IMR-90 (cell line): ENCODE measurements at regions not wholly inside any gene's neighbourhood (a gene's known extent, or its start where the extent isn't known, plus 50 kb on each side); places are given as distances from the start of the nearest gene placed in this dataset.

Experiments used
- ATAC-seq: fragments of 200-7000 bp; cut with Tn5 transposase; 2 replicates; pipeline ENCODE4 v1.9.1; 2020; ENCODE audit warnings: low read depth, mild to moderate bottlenecking, moderate library complexity
- BruUV-seq: library from RNA; stranded (reverse); fragments of 400-500 nt; replicated peaks from 2 replicates; lab custom pipeline; 2021; lab: Mats Ljungman, UMichigan
- CTCF ChIA-PET: fragments of 300-600 bp; formaldehyde crosslinking; extraction: SDS; loops from one replicate; lab custom pipeline; 2021; ENCODE audit warnings: antibody characterized with exemption; lab: Yijun Ruan, JAX
- POLR2A ChIA-PET: fragments of 300-600 bp; sonication (Branson Sonifier 250); formaldehyde crosslinking; loops from one replicate; lab custom pipeline; 2022; ENCODE audit warnings: antibody characterized with exemption; ENCODE audit not compliant: unreplicated experiment; lab: Charles Lee
- DNase-seq: peaks from one replicate; pipeline ENCODE4 v3.0.0; 2013
- H2AFZ ChIP-seq: replicated peaks from 2 replicates; pipeline ENCODE3; 2013; ENCODE audit warnings: low read length, mild to moderate bottlenecking; ENCODE audit not compliant: poor library complexity
- H2AK5ac ChIP-seq: 2 replicates; pipeline ENCODE4 v1.6.1; 2013; ENCODE audit warnings: low read depth, low read length, inconsistent platforms
- H2AK9ac ChIP-seq: replicated peaks from 2 replicates; pipeline ENCODE3; 2013; ENCODE audit warnings: mild to moderate bottlenecking, low read depth, low read length, moderate library complexity; ENCODE audit not compliant: poor library complexity
- H2BK120ac ChIP-seq: 2 replicates; pipeline ENCODE4 v1.6.1; 2013; ENCODE audit warnings: low read depth, low read length, inconsistent platforms
- H2BK15ac ChIP-seq: 3 replicates; pipeline ENCODE4 v1.6.1; 2013; ENCODE audit warnings: low read depth, low read length, inconsistent platforms
- H2BK20ac ChIP-seq: 2 replicates; pipeline ENCODE4 v1.6.1; 2013; ENCODE audit warnings: low read depth, mild to moderate bottlenecking, inconsistent platforms, low read length, moderate library complexity
- H2BK5ac ChIP-seq: 2 replicates; pipeline ENCODE4 v1.6.1; 2013; ENCODE audit warnings: mild to moderate bottlenecking, low read depth, low read length, inconsistent platforms; ENCODE audit not compliant: poor library complexity, severe bottlenecking
- H3K14ac ChIP-seq: replicated peaks from 2 replicates; pipeline ENCODE4 v1.6.1; 2013; ENCODE audit warnings: low read depth, low read length, inconsistent platforms
- H3K18ac ChIP-seq: 2 replicates; pipeline ENCODE4 v1.6.1; 2013; ENCODE audit warnings: low read depth, low read length, control low read depth
- H3K23ac ChIP-seq: 2 replicates; pipeline ENCODE4 v1.6.1; 2013; ENCODE audit warnings: low read depth, low read length, inconsistent platforms
- H3K27ac ChIP-seq: 2 replicates; pipeline ENCODE4 v1.5.1; 2013; ENCODE audit warnings: mild to moderate bottlenecking, control low read depth, low read length; ENCODE audit not compliant: insufficient read depth
- H3K27me3 ChIP-seq: 2 replicates; pipeline ENCODE4 v1.6.1; 2013; ENCODE audit warnings: low read length; ENCODE audit not compliant: control insufficient read depth, insufficient read depth
- H3K36me3 ChIP-seq: 2 replicates; pipeline ENCODE4 v1.6.1; 2013; ENCODE audit warnings: low read length, mixed read lengths; ENCODE audit not compliant: control insufficient read depth, insufficient read depth
- H3K4ac ChIP-seq: 2 replicates; pipeline ENCODE4 v1.6.1; 2013; ENCODE audit warnings: low read depth, low read length, inconsistent platforms
- H3K4me1 ChIP-seq: 2 replicates; pipeline ENCODE4 v1.6.1; 2013; ENCODE audit warnings: low read length, mixed read lengths; ENCODE audit not compliant: control insufficient read depth, insufficient read depth
- H3K4me2 ChIP-seq: 2 replicates; pipeline ENCODE4 v1.6.1; 2013; ENCODE audit warnings: low read depth, mild to moderate bottlenecking, control low read depth, low read length, moderate library complexity
- H3K4me3 ChIP-seq: 2 replicates; pipeline ENCODE4 v1.5.1; 2013; ENCODE audit warnings: low read depth, mild to moderate bottlenecking, control low read depth, low read length, moderate library complexity; ENCODE audit not compliant: insufficient read depth
- H3K56ac ChIP-seq: 2 replicates; pipeline ENCODE4 v1.6.1; 2013; ENCODE audit warnings: low read length, inconsistent platforms; ENCODE audit not compliant: insufficient read depth; ENCODE audit errors: extremely low read depth
- H3K79me1 ChIP-seq, 2 experiments: 2 replicates each; pipeline ENCODE4 v1.6.1; 2013; ENCODE audit warnings: low read length in 2 of 2, inconsistent platforms in 1 of 2, low read depth in 1 of 2
- H3K9ac ChIP-seq: 2 replicates; pipeline ENCODE4 v1.6.1; 2013; ENCODE audit warnings: low read depth, low read length, control low read depth
- H3K9me1 ChIP-seq: 2 replicates; pipeline ENCODE4 v1.6.1; 2013; ENCODE audit warnings: low read length, inconsistent platforms; ENCODE audit not compliant: insufficient read depth
- H3K9me3 ChIP-seq: 2 replicates; pipeline ENCODE4 v1.6.1; 2013; ENCODE audit warnings: low read length; ENCODE audit not compliant: control insufficient read depth, insufficient read depth
- H4K20me1 ChIP-seq: 2 replicates; pipeline ENCODE4 v1.6.1; 2013; ENCODE audit warnings: low read length, inconsistent platforms; ENCODE audit not compliant: insufficient read depth
- H4K5ac ChIP-seq: 2 replicates; pipeline ENCODE4 v1.6.1; 2013; ENCODE audit warnings: mild to moderate bottlenecking, low read depth, low read length, control low read depth
- H4K8ac ChIP-seq, 2 experiments: 2 replicates each; pipeline ENCODE4 v1.6.1; 2013; ENCODE audit warnings: low read depth in 2 of 2, low read length in 2 of 2, control low read depth in 1 of 2, inconsistent platforms in 1 of 2
- H4K91ac ChIP-seq: 2 replicates; pipeline ENCODE4 v1.6.1; 2013; ENCODE audit warnings: low read depth, low read length, inconsistent platforms; ENCODE audit not compliant: insufficient read depth
- BHLHE40 ChIP-seq: fragments of 150-350 bp; IDR thresholded peaks from 2 replicates; pipeline ENCODE4 v1.6.1; 2016; ENCODE audit warnings: mild to moderate bottlenecking, low read depth, low read length
- CEBPB ChIP-seq: IDR thresholded peaks from 2 replicates; pipeline ENCODE4 v1.6.1; 2012; ENCODE audit warnings: low read depth, low read length, improper control_type of control experiment
- CTCF ChIP-seq: conservative IDR thresholded peaks from 2 replicates; pipeline ENCODE4 v1.5.1; 2012; ENCODE audit warnings: mild to moderate bottlenecking, low read depth, low read length, improper control_type of control experiment
- FOS ChIP-seq: fragments of 150-350 bp; IDR thresholded peaks from 2 replicates; pipeline ENCODE4 v1.6.1; 2016; ENCODE audit warnings: low read depth, low read length
- MAFK ChIP-seq: IDR thresholded peaks from 2 replicates; pipeline ENCODE4 v1.6.1; 2012; ENCODE audit warnings: low read depth, low read length, improper control_type of control experiment
- MAZ ChIP-seq: IDR thresholded peaks from 2 replicates; pipeline ENCODE4 v1.6.1; 2012; ENCODE audit warnings: low read depth, mild to moderate bottlenecking, low read length, improper control_type of control experiment, moderate library complexity, borderline replicate concordance
- NFE2L2 ChIP-seq: fragments of 150-350 bp; IDR thresholded peaks from 2 replicates; pipeline ENCODE4 v1.6.1; 2016; ENCODE audit warnings: low read depth, mild to moderate bottlenecking, low read length
- RAD21 ChIP-seq: IDR thresholded peaks from 2 replicates; pipeline ENCODE4 v1.6.1; 2012; ENCODE audit warnings: low read length, improper control_type of control experiment
- RCOR1 ChIP-seq: IDR thresholded peaks from 2 replicates; pipeline ENCODE4 v1.6.1; 2012; ENCODE audit warnings: mild to moderate bottlenecking, low read length, improper control_type of control experiment; ENCODE audit not compliant: insufficient replicate concordance
- RFX5 ChIP-seq: IDR thresholded peaks from 2 replicates; pipeline ENCODE4 v1.8.0; 2012; ENCODE audit warnings: low read depth, mild to moderate bottlenecking, low read length, moderate library complexity
- USF2 ChIP-seq: fragments of 150-350 bp; IDR thresholded peaks from 2 replicates; pipeline ENCODE4 v1.6.1; 2017; ENCODE audit warnings: mild to moderate bottlenecking, antibody characterized with exemption, low read length, low read depth
- WGBS, 2 experiments: methylation state at CpG; one replicate each; pipeline versions ENCODE4 v1.1.5 to v1.1.7; 2013; ENCODE audit warnings: missing lambda C conversion rate in 2 of 2; ENCODE audit not compliant: insufficient read length in 1 of 2; ENCODE audit errors: extremely low coverage in 2 of 2; 5-methylcytosine and 5-hydroxymethylcytosine counted together
- dilution Hi-C: fragments of 300-500 bp; cut with HindIII; formaldehyde crosslinking; loops from one replicate; pipeline ENCODE4 v1.14.3; 2018; ENCODE audit warnings: low sequenced_read_pairs; ENCODE audit not compliant: unreplicated experiment
- in situ Hi-C: fragments of 300-500 bp; cut with MboI; formaldehyde crosslinking; loops from 3 replicates; pipeline ENCODE4 v1.14.3; 2019; ENCODE audit warnings: low sequenced_read_pairs, inconsistent platforms, mixed read lengths
- intact Hi-C: fragments of 100-400 bp; cut with micrococcal nuclease; formaldehyde crosslinking; loops from 2 replicates; pipeline ENCODE4 v1.10.0; 2022

- H3K56ac ChIP-seq, result no peak overlapping the region
- BruUV-seq, result no TSS peak
- H3K14ac ChIP-seq, result no peak overlapping the region
- dilution Hi-C loops, result no loop called here
- H2BK15ac ChIP-seq, result no peak overlapping the region
- no peak overlapping the region for H2AK9ac ChIP-seq
- H3K23ac ChIP-seq, result no peak overlapping the region
- H3K36me3 ChIP-seq, result no peaks in the 10 kb centered on the region
- intact Hi-C loops, result no loop called here
- no peak overlapping the region for H3K4ac ChIP-seq
- peaks cover 5% of the 10 kb centered on the region for H3K9me3 ChIP-seq
- TF ChIP-seq FOS (no peak), NFE2L2 (no peak), RAD21 (no peak), RFX5 (no peak), RCOR1 (no peak), CEBPB (no peak), CTCF (no peak), USF2 (no peak), BHLHE40 (no peak), MAZ (no peak), MAFK (no peak)
- H3K18ac ChIP-seq, result no peak overlapping the region
- H2AFZ ChIP-seq, result no peak overlapping the region
- ChIA-PET POLR2A (no interaction called here), CTCF (no interaction called here)
- ATAC-seq (no peak), DNase-seq (no peak)
- H3K4me3 ChIP-seq, result no peak overlapping the region
- no peak overlapping the region for H3K4me2 ChIP-seq
- no peak overlapping the region for H2AK5ac ChIP-seq
- WGBS, 2 experiments, result no CpG with 5 or more reads among the region's 1 CpG
- H3K27me3 ChIP-seq, result peaks cover 2% of the 10 kb centered on the region
- H3K9ac ChIP-seq, result no peak overlapping the region
- H4K20me1 ChIP-seq, result no peaks in the 10 kb centered on the region
- H3K27ac ChIP-seq, result no peak overlapping the region
- no peaks in the 10 kb centered on the region for H3K4me1 ChIP-seq
- H2BK5ac ChIP-seq, result no peak overlapping the region
- H3K9me1 ChIP-seq, result no peaks in the 10 kb centered on the region
- no peak overlapping the region for H4K5ac ChIP-seq
- H3K79me1 ChIP-seq, result no peaks in the 10 kb centered on the region
- no peak overlapping the region for H4K91ac ChIP-seq
- in situ Hi-C loops, result no loop called here
- no peak overlapping the region for H4K8ac ChIP-seq
- H2BK120ac ChIP-seq, result no peak overlapping the region
- H2BK20ac ChIP-seq, result no peak overlapping the region
Observed at GRCh38 chr3:59153648-59154047, 103.8 kb upstream of the CFAP20DC start.
